ENCODE measurements at regions not wholly inside any gene's neighbourhood (a gene's known extent, or its start where the extent isn't known, plus 50 kb on each side); places are given as distances from the start of the nearest gene placed in this dataset.

DNA sequence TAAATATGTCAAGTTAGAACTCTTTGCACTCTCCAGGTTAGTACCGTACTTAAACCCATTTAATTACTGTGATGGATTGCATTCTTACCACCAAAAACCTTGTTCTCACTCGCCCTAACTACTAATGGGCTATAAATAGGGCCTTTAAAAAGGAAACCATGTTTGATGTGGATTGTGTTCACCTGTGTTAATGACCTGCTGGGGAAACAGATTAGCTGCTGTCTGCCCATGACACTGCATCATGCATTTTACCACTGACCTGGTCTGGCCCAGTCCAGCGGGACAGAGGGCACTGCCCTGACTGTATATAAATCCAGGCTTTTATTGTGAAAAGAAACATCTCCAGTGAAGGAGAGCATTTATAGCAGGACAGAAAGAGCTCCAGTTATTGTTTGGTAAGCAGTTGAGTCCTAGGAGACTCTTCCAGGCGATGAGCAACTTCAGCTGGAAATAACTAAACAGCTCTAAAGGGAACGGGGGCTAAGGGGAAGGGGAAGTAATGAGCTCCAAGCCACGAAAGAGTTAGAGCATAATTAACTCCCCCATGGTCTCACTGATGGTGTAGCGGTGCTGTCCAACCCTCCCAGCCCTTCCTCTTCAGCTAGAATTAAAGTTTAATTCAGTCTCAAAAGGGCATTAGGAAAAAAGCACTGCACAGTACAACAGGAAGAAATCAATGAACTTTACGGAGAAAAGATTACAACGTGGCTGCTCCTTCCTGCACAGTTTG is 303.1 kb downstream of the ENC1 start:
- Mint-ChIP-seq H3K36me3 (ENCODE audit: low read depth) (no peaks in the 10 kb centered on the region), H3K27ac (no peak overlapping the region), H3K4me1 (ENCODE audit: low read depth) (no peaks in the 10 kb centered on the region), H3K27me3 (ENCODE audit: insufficient read depth) (peaks cover 10% of the 10 kb centered on the region), H3K4me3 (no peak overlapping the region), H3K9me3 (no peaks in the 10 kb centered on the region)
- no peak for DNase-seq (ENCODE audit: low spot score)
- intact Hi-C loops (cut with micrococcal nuclease), result no loop called here

DNA sequence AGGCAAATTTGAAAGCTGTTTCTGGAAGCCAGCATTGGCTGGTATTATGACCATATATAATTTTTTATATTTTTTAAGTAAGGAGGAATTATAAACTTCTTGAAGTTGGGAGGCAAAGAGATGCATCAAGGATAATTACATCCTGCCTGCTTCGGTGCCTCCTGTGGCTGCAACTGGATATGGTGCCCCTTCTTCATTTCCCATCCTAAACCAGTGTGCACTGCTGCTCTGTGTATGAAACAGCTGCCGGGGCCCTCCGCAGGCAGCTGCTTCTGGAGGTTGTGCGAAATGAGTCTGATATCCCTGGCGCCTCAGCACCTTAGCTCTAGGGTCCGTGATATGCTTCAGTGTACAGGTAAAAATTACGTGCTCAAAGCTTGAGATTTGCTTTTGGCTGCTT is 304.2 kb downstream of the ENC1 start:
- no peak for DNase-seq (ENCODE audit: low spot score)
- H3K27me3 Mint-ChIP-seq (ENCODE audit: insufficient read depth), result peaks cover 6% of the 10 kb centered on the region

DNA sequence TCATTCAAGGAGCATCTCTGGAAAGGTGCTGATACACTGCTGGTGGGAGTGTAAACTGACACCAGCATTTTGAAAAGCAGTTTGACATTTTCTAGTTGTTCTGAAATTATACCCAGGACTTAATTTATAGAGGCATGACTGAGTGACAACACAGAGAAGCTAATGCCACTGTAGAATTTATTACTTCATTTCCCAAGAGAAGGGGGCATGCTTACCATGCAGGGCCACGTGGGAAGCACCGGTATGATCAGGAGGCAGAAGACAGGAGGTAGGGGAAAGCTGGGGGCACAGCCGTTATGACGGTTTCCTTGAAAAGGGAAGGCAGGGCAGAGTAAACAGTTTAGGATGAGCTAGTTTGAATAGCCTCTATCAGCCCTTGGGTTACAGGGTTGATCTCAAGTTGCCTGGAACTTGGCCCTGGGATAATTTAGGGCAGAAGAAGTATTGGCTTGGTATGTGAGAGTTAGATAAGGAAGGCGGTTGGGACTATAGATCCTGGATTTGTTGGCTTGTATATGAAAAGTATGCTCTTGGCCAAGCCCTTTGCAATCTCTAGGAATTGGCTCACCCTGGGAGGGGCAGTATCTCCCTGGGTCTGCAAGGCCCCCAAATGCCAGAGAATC is 305.7 kb downstream of the ENC1 start:
- Mint-ChIP-seq H3K4me3 (no peak overlapping the region), H3K36me3 (ENCODE audit: low read depth) (no peaks in the 10 kb centered on the region), H3K27me3 (ENCODE audit: insufficient read depth) (peaks cover 10% of the 10 kb centered on the region), H3K4me1 (ENCODE audit: low read depth) (no peaks in the 10 kb centered on the region), H3K27ac (no peak overlapping the region), H3K9me3 (no peaks in the 10 kb centered on the region)
- no peak for DNase-seq (ENCODE audit: low spot score)
- intact Hi-C loops (cut with micrococcal nuclease), result no loop called here

More for the DNA sequence above, 304.2 kb downstream of the ENC1 start:
- intact Hi-C loops (cut with micrococcal nuclease), result no loop called here
- Mint-ChIP-seq H3K4me1 (ENCODE audit: low read depth) (no peaks in the 10 kb centered on the region), H3K9me3 (no peaks in the 10 kb centered on the region), H3K36me3 (ENCODE audit: low read depth) (no peaks in the 10 kb centered on the region), H3K27ac (no peak overlapping the region), H3K4me3 (no peak overlapping the region)

DNA sequence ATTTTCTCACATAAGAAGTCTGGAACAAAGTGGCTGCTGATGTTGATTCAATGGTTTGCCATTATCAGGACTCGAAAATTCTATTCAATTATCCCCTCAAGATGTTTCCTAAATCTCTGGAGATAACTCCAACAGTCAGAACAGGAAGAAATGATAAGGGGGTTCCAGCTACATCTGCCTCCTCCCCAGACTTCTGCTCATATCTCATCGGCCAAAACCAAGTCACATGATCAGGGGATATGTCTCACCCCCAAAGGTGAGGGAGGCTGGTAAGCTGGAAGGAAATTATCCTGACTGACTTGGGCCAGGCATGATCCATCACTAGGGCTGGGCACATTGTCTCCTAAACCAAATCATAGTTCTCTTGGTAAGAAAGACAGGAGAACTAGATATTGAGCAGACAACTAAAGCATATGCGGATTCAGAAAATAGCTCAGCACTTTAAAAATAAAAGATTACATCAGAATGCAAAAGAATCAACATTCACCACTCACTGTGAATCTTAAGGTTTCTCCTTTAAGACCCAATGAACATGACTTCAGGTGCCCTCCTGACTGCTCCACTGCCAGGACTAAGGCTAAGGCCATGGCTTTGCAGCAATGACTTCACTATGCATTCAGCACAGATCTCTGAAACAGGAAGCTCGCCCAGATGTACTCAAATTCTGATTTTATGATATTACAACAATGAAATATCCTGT is 306.3 kb downstream of the ENC1 start:
- Mint-ChIP-seq H3K4me1 (ENCODE audit: low read depth) (no peaks in the 10 kb centered on the region), H3K36me3 (ENCODE audit: low read depth) (no peaks in the 10 kb centered on the region), H3K27me3 (ENCODE audit: insufficient read depth) (peaks cover 10% of the 10 kb centered on the region), H3K27ac (no peak overlapping the region), H3K4me3 (no peak overlapping the region), H3K9me3 (no peaks in the 10 kb centered on the region)
- DNase-seq (ENCODE audit: low spot score), result no peak
- intact Hi-C loops (cut with micrococcal nuclease), result no loop called here

DNA sequence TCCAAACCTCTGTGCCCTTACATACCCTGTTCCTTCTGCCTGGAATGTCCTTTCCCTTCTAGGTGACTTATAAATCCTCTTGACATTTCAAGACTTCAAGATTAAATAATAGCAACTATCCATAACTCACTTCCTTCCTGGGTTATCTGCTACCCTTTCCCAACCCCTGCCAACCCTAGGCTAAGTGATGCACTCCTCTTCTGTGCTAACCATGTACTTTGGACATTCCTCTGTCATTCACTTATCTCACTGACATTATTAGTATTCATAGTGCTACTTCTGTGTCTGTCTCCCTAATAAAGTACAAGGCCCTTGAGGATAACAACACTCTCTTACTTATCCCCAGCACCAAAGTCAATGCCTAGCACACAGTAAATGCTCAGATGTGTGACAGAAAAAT is 307.1 kb downstream of the ENC1 start:
- Mint-ChIP-seq H3K27me3 (ENCODE audit: insufficient read depth) (peaks cover 10% of the 10 kb centered on the region), H3K4me3 (no peak overlapping the region), H3K27ac (no peak overlapping the region), H3K4me1 (ENCODE audit: low read depth) (no peaks in the 10 kb centered on the region), H3K36me3 (ENCODE audit: low read depth) (no peaks in the 10 kb centered on the region), H3K9me3 (no peaks in the 10 kb centered on the region)
- no peak for DNase-seq (ENCODE audit: low spot score)
- intact Hi-C loops (cut with micrococcal nuclease), result no loop called here

DNA sequence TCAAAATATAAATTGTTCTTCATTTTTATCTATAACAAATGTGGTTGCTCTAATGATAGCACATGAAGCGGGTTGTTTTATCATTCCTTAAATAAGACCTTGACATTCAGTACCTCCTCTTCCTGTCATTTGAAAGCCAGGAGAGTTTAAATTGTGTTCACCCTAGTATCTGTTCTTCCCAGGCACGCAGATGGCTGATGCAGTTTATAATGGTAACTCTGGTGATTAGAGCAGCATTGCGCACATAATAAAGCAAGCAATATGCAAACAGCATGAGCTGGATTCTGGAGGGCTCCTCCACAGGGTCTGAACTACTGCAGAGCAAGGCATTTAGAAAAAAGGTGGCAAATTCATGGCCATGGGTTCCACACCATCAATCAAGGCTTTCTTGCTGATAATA is 307.8 kb downstream of the ENC1 start:
- H3K4me3 Mint-ChIP-seq, result no peak overlapping the region
- H3K36me3 Mint-ChIP-seq (ENCODE audit: low read depth), result no peaks in the 10 kb centered on the region
- H3K27me3 Mint-ChIP-seq (ENCODE audit: insufficient read depth), result peaks cover 10% of the 10 kb centered on the region
- H3K4me1 Mint-ChIP-seq (ENCODE audit: low read depth), result no peaks in the 10 kb centered on the region
- no peaks in the 10 kb centered on the region for H3K9me3 Mint-ChIP-seq
- no peak for DNase-seq (ENCODE audit: low spot score)
- no peak overlapping the region for H3K27ac Mint-ChIP-seq
- intact Hi-C loops (cut with micrococcal nuclease), result no loop called here

DNA sequence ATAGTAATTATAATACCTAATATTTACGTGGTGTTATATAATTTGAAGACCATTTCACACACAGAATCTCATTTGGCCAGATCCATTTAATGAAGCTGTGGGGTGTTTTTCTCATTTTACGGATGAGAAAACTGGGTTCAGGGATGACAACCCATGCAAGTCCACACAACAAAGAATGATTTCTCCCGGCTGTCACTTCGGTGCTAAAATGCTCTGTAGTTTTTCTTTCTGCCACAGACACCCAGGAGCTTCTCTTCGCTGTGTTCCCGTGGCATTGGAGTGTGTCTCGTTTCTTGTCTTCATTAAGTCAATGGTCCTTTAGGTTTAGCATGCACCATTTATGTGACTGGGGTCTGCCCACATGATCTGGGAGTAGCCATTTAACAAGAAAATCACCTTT is 308.5 kb downstream of the ENC1 start:
- H3K4me3 Mint-ChIP-seq, result no peak overlapping the region
- H3K4me1 Mint-ChIP-seq (ENCODE audit: low read depth), result peaks cover 5% of the 10 kb centered on the region
- no peak for DNase-seq (ENCODE audit: low spot score)
- peaks cover 9% of the 10 kb centered on the region for H3K27me3 Mint-ChIP-seq (ENCODE audit: insufficient read depth)
- intact Hi-C loops (cut with micrococcal nuclease), result no loop called here
- no peaks in the 10 kb centered on the region for H3K9me3 Mint-ChIP-seq
- no peak overlapping the region for H3K27ac Mint-ChIP-seq
- no peaks in the 10 kb centered on the region for H3K36me3 Mint-ChIP-seq (ENCODE audit: low read depth)

DNA sequence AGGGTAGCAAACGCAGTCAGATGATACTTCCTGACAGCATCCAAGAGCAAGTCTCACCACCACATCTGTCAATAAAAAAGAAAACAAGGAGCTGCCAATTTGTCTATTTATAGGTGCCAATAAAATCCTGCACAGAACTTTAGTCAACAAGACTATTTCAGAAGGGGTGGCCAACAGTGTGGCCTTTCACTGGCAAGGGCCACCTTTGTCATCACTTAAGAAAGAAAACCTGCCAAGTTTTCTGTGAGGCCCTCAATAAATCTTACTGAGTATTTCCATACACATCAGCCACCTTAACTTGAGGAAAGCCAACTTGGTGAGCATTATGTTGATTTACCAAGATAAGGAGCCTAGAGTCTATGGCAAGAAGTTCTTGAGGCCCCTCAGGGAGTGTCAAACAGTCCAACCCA is 312.3 kb downstream of the ENC1 start:
- peaks cover 6% of the 10 kb centered on the region for H3K27me3 Mint-ChIP-seq (ENCODE audit: insufficient read depth)
- H3K4me3 Mint-ChIP-seq, result no peak overlapping the region
- peaks cover 10% of the 10 kb centered on the region for H3K4me1 Mint-ChIP-seq (ENCODE audit: low read depth)
- DNase-seq (ENCODE audit: low spot score), result no peak
- H3K9me3 Mint-ChIP-seq, result no peaks in the 10 kb centered on the region
- no peak overlapping the region for H3K27ac Mint-ChIP-seq
- intact Hi-C loops (cut with micrococcal nuclease), result no loop called here
- no peaks in the 10 kb centered on the region for H3K36me3 Mint-ChIP-seq (ENCODE audit: low read depth)

DNA sequence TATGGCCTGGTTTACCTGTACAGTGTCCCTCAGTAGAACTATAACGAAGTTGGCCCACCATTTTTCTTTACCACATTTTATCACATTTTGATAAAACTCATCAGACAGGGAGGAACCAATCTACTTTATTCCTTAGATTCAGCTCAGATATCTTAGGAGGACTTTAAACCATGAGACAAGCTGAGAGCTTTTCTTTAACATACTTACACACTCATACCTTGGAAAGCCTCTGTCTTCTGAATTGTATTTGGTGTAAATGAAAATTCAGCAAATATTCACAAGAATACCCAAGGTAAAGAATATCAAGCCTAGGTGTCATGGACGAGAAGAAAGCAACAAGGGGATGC is 313.2 kb downstream of the ENC1 start:
- no peak overlapping the region for H3K4me3 Mint-ChIP-seq
- DNase-seq (ENCODE audit: low spot score), result no peak
- H3K27ac Mint-ChIP-seq, result no peak overlapping the region
- intact Hi-C loops (cut with micrococcal nuclease), result no loop called here
- H3K36me3 Mint-ChIP-seq (ENCODE audit: low read depth), result no peaks in the 10 kb centered on the region
- peaks cover 6% of the 10 kb centered on the region for H3K27me3 Mint-ChIP-seq (ENCODE audit: insufficient read depth)
- no peaks in the 10 kb centered on the region for H3K9me3 Mint-ChIP-seq
- H3K4me1 Mint-ChIP-seq (ENCODE audit: low read depth), result peaks cover 10% of the 10 kb centered on the region

DNA sequence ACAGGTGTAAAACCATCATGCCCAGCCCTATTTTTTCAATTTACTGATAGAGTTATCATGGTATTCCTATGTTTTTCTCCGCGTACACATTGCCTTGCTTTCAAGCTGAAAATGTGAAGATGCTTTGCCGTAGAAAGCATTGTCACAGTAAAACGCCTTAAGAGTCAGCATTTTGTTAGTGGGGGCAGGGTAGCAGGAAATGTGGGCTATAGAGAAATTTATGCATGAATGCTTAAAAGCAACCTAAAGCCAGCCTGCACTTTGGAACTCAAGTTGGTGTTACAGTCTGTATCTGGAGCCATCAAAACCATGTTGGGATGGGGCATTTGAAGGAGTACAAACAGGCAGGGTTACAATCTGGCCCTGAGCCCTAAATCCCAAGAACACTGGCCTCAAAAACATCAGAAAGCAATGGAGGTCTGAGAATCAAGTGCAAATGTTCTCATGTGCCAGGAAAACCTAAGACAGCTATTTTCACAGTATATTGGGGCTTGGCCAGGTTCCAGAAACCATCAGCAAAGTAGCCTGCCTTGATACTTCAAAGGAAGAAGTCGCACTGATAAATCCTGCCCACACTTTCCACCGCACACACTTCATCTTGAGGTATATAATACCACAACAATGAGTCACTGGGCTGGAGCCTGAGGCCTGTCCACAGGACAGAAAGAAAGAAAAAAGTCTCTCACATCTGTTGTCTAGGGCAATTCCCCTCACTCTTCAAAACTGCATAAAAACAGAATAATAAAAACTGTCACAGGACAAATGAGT is 313.8 kb downstream of the ENC1 start:
- Mint-ChIP-seq H3K27me3 (ENCODE audit: insufficient read depth) (peaks cover 3% of the 10 kb centered on the region), H3K4me3 (no peak overlapping the region), H3K27ac (no peak overlapping the region), H3K4me1 (ENCODE audit: low read depth) (peaks cover 10% of the 10 kb centered on the region), H3K9me3 (no peaks in the 10 kb centered on the region), H3K36me3 (ENCODE audit: low read depth) (no peaks in the 10 kb centered on the region)
- no peak for DNase-seq (ENCODE audit: low spot score)
- intact Hi-C loops (cut with micrococcal nuclease), result no loop called here

DNA sequence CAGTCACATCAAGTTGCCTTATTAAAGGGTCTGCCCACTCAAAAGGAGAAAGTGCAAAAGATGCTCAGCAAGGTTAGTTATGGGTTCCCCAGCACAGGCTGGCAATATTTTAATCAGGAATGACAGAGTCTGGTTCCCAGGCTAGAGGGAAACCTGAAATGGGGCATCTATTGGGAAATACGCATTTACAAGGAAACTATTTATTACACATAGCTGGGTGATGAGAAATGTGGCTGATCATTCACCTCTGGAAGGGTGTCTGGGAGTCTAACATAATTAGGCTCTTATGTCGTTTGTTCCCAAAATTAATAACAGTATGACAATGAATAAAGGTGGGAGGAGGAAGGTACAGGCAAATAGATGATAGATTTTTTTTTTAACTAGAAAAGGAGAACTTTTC is 314.7 kb downstream of the ENC1 start:
- Mint-ChIP-seq H3K9me3 (no peaks in the 10 kb centered on the region), H3K4me3 (no peak overlapping the region), H3K4me1 (ENCODE audit: low read depth) (peaks cover 10% of the 10 kb centered on the region)

DNA sequence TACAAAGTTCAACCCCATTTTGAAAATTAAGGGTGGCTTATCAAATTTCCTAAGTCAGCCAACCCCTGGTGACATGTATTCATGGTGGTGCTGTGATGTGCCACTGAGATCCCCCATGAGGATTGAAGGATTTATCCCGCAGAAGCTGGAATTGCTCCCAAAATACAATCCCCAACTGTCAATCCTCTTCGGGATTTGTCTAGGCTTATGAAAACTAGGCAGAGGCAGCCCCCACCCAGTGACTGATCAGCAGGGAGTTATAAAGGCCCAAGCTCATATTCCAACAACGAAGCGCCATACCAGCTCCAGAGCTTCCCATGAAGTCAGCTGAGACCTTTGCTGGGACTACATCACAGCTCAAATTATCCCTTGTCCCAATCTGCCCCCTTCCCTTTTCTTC is 316.0 kb downstream of the ENC1 start:
- no peaks in the 10 kb centered on the region for H3K9me3 Mint-ChIP-seq
- intact Hi-C loops (cut with micrococcal nuclease), result no loop called here
- H3K36me3 Mint-ChIP-seq (ENCODE audit: low read depth), result no peaks in the 10 kb centered on the region
- no peak overlapping the region for H3K27ac Mint-ChIP-seq
- H3K27me3 Mint-ChIP-seq (ENCODE audit: insufficient read depth), result no peaks in the 10 kb centered on the region
- peaks cover 10% of the 10 kb centered on the region for H3K4me1 Mint-ChIP-seq (ENCODE audit: low read depth)
- DNase-seq (ENCODE audit: low spot score), result no peak
- H3K4me3 Mint-ChIP-seq, result no peak overlapping the region

More for the DNA sequence above, 314.7 kb downstream of the ENC1 start:
- Mint-ChIP-seq H3K36me3 (ENCODE audit: low read depth) (no peaks in the 10 kb centered on the region), H3K27me3 (ENCODE audit: insufficient read depth) (peaks cover under 1% of the 10 kb centered on the region), H3K27ac (no peak overlapping the region)
- DNase-seq (ENCODE audit: low spot score), result no peak
- intact Hi-C loops (cut with micrococcal nuclease), result no loop called here

DNA sequence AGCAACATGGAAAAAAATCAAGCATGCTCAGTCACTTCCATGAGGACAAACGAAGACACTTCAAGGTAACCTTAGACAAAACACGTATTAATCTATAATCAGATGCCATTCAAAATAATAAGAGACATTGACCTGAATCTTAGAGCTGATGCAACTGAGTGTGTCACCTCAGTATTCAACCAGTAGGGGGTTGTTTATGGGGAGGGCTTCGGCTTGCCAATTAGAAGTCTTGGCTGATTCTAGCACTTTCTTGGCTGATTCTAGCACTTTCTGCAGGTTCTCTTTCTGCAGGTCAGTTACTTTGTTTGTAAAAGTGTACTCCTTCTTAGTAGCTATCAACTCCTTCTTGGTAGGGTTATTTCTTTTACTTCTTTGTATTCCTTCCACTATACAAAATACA is 317.6 kb downstream of the ENC1 start:
- Mint-ChIP-seq H3K36me3 (ENCODE audit: low read depth) (no peaks in the 10 kb centered on the region), H3K27ac (no peak overlapping the region), H3K9me3 (no peaks in the 10 kb centered on the region), H3K4me1 (ENCODE audit: low read depth) (peaks cover 10% of the 10 kb centered on the region), H3K4me3 (no peak overlapping the region), H3K27me3 (ENCODE audit: insufficient read depth) (no peaks in the 10 kb centered on the region)
- no peak for DNase-seq (ENCODE audit: low spot score)
- intact Hi-C loops (cut with micrococcal nuclease), result no loop called here

Data from activated T-helper 1 cell treated with anti-CD3 and anti-CD28 coated beads, Interleukin-12 subunit alpha, Interleukin-12 subunit beta, Interleukin-2, Interleukin-4 antibody, amounts not matched to agents 30 ng/mL and 10 ng/mL and 1 ng/mL, durations not matched to agents 14 hours and 24 hours and 36 hours (primary cell).